Liver (tissue), 8 donors: ENCODE measurements at regions not wholly inside any gene's neighbourhood (a gene's known extent, or its start where the extent isn't known, plus 50 kb on each side); places are given as distances from the start of the nearest gene placed in this dataset.

Experiments
- DNase-seq: peaks from one replicate; pipeline ENCODE4 v3.0.0-alpha.2; 2017; ENCODE audit warnings: low spot score
- H3K27ac ChIP-seq, 2 donors: one replicate each; pipeline ENCODE4 v1.7.0; 2013; ENCODE audit warnings: inconsistent platforms in 2 of 2, low read length in 2 of 2, control low read depth in 1 of 2, low read depth in 1 of 2, mild to moderate bottlenecking in 1 of 2
- H3K27me3 ChIP-seq, 4 donors: one replicate each; pipeline versions ENCODE4 v1.6.1 to v1.7.0; 2013; ENCODE audit warnings: low read length in 3 of 4, inconsistent platforms in 1 of 4, mild to moderate bottlenecking in 1 of 4, moderate library complexity in 1 of 4; ENCODE audit not compliant: control insufficient read depth in 4 of 4, insufficient read depth in 4 of 4
- H3K36me3 ChIP-seq, 4 donors: one replicate each; pipeline versions ENCODE4 v1.6.1 to v1.7.0; 2013; ENCODE audit warnings: low read length in 3 of 4, mild to moderate bottlenecking in 3 of 4, low read depth in 1 of 4, moderate library complexity in 1 of 4; ENCODE audit not compliant: control insufficient read depth in 4 of 4, insufficient read depth in 3 of 4
- H3K4me1 ChIP-seq, 4 donors: one replicate each; pipeline versions ENCODE4 v1.6.1 to v1.7.0; 2013; ENCODE audit warnings: low read length in 3 of 4, mild to moderate bottlenecking in 3 of 4, moderate library complexity in 1 of 4; ENCODE audit not compliant: control insufficient read depth in 4 of 4, insufficient read depth in 4 of 4
- H3K4me3 ChIP-seq, 3 donors: one replicate each; pipeline versions ENCODE4 v1.6.1 to v1.7.0; 2013; ENCODE audit warnings: low read length in 3 of 3, control low read depth in 1 of 3, low read depth in 1 of 3, mild to moderate bottlenecking in 1 of 3
- H3K9ac ChIP-seq, 2 donors: one replicate each; pipeline ENCODE4 v1.7.0; 2013; ENCODE audit warnings: low read length in 2 of 2, mild to moderate bottlenecking in 2 of 2, moderate library complexity in 2 of 2, control low read depth in 1 of 2, low read depth in 1 of 2
- H3K9me3 ChIP-seq, 4 donors: one replicate each; pipeline versions ENCODE4 v1.6.1 to v1.7.0; 2013; ENCODE audit warnings: low read length in 3 of 4; ENCODE audit not compliant: control insufficient read depth in 4 of 4
- EGR1 ChIP-seq, 2 donors: IDR thresholded peaks; 2 replicates each; pipeline ENCODE4 v1.6.1; 2016 to 2018; ENCODE audit warnings: antibody characterized with exemption in 2 of 2, low read depth in 2 of 2
- FOXA2 ChIP-seq: IDR thresholded peaks from 2 replicates; pipeline ENCODE4 v1.6.1; 2016; ENCODE audit warnings: antibody characterized with exemption
- GABPA ChIP-seq, 2 donors: IDR thresholded peaks in 1 of 2; conservative IDR thresholded peaks in 1 of 2; 2 replicates each; pipeline ENCODE4 v1.6.1; 2016; ENCODE audit warnings: antibody characterized with exemption in 2 of 2, mild to moderate bottlenecking in 1 of 2, moderate library complexity in 1 of 2
- HNF4A ChIP-seq, 2 donors: conservative IDR thresholded peaks; 2 replicates each; pipeline ENCODE4 v1.6.1; 2016; ENCODE audit warnings: antibody characterized with exemption in 2 of 2, mild to moderate bottlenecking in 2 of 2
- JUND ChIP-seq, 2 donors: IDR thresholded peaks; 2 replicates each; pipeline ENCODE4 v1.6.1; 2016; ENCODE audit warnings: antibody characterized with exemption in 2 of 2
- MAX ChIP-seq: IDR thresholded peaks from 2 replicates; pipeline ENCODE4 v1.6.1; 2016; ENCODE audit warnings: antibody characterized with exemption
- RAD21 ChIP-seq, 2 donors: IDR thresholded peaks; 2 replicates each; pipeline ENCODE4 v1.6.1; 2016; ENCODE audit warnings: antibody characterized with exemption in 2 of 2, mild to moderate bottlenecking in 2 of 2
- RXRA ChIP-seq, 2 donors: IDR thresholded peaks; 2 replicates each; pipeline ENCODE4 v1.6.1; 2017 to 2018; ENCODE audit warnings: antibody characterized with exemption in 2 of 2, mild to moderate bottlenecking in 1 of 2
- ZBTB33 ChIP-seq: IDR thresholded peaks from 2 replicates; pipeline ENCODE4 v1.6.1; 2016; ENCODE audit warnings: antibody characterized with exemption
- WGBS: extraction: QIAGEN DNeasy Blood & Tissue Kit; methylation state at CpG from one replicate; pipeline ENCODE4 v1.1.7; 2013; 5-methylcytosine and 5-hydroxymethylcytosine counted together
- TF ChIP-seq, protein P1 (sequence below): fragments of 150-350 bp; IDR thresholded peaks from 2 replicates; pipeline ENCODE4 v1.5.1; 2017; ENCODE audit warnings: improper control_type of control experiment, low read depth, low read length; ENCODE audit not compliant: missing input control
- TF ChIP-seq, protein P2 (sequence below): IDR thresholded peaks from 2 replicates; pipeline ENCODE4 v1.6.1; 2016; ENCODE audit warnings: antibody characterized with exemption, mild to moderate bottlenecking
- donor health status: healthy.
- donor health status: healthy.
- donor health status: healthy.
- donor health status: healthy.
- donor health status: healthy.

DNA sequence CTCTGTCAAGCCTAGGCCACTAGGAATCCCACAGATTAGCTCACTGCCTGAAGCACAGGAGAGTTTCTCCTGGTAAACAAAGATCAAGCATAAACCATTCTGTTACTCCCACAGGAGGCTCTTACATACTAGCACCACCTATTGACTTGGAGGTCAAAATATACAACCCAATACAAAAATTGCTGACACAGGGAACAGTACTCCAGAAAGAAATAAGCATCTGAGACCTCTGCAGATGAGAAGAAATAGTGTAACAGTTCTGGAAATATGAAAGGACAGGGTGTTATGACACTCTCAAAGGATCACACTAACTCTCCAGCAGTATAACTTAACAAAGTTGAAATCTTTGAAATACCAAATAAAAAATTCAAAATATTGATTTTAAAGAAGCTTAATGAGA is 269.6 kb upstream of the ARRDC3 start (continued):
- no peak for TF ChIP-seq FOXA2
- no peak for TF ChIP-seq RAD21 (IDR thresholded peaks at IDR 0.05)
- no peak for TF ChIP-seq GABPA (IDR thresholded peaks at IDR 0.05 in 1 of 2, conservative IDR thresholded peaks at IDR 0.05 in 1 of 2)
- TF ChIP-seq ZBTB33: no peak
- no peak for TF ChIP-seq EGR1 (IDR thresholded peaks at IDR 0.05; ENCODE audit: low read depth in 2 of 2)
- TF ChIP-seq JUND (IDR thresholded peaks at IDR 0.05): no peak

GRCh38 chr5:91651704-91652103 is 268.6 kb upstream of the ARRDC3 start:
- no peak for DNase-seq
- Histone ChIP-seq H3K4me1 (no peaks in the 10 kb centered on the region), H3K9me3 (peaks cover 0 to 3% (median 1%) of the 10 kb centered on the region in 4 donors), H3K27me3 (no peaks in the 10 kb centered on the region), H3K36me3 (no peaks in the 10 kb centered on the region), H3K9ac (no peak overlapping the region), H3K27ac (no peak overlapping the region), H3K4me3 (no peak overlapping the region)
- TF ChIP-seq ZBTB33 (no peak), HNF4A (conservative IDR thresholded peaks at IDR 0.05) (peak; percentile 18 to 34)

DNA sequence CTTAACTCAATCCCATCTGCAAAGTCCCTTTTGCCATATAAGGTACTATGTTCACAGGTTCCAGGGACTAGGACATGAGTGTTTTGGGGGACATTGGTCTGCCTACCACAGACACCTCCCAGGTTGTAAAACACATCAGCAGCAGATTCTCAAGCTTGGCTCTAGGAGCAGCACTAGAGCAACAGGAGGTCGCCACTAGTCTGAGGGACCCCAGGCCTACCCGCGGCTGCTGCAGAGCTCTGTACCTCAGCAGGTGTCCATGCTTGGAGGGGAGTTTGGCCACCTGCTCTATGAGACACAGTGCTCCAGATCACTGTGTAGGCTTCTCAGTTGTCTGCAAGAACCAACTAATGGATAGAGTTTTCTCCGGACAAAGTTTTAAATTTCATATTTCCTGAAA is 262.2 kb upstream of the ARRDC3 start:
- Histone ChIP-seq H3K9ac (no peak overlapping the region), H3K27ac (no peak overlapping the region), H3K36me3 (no peaks in the 10 kb centered on the region), H3K4me3 (no peak overlapping the region), H3K4me1 (no peaks in the 10 kb centered on the region), H3K9me3 (no peaks in the 10 kb centered on the region), H3K27me3 (no peaks in the 10 kb centered on the region)
- WGBS: 82% methylated on average over 4 of the region's 4 CpGs
- TF ChIP-seq RXRA (IDR thresholded peaks at IDR 0.05) (no peak), EGR1 (IDR thresholded peaks at IDR 0.05; ENCODE audit: low read depth in 2 of 2) (no peak), JUND (IDR thresholded peaks at IDR 0.05) (no peak), MAX (no peak), ZBTB33 (no peak), FOXA2 (no peak)
- TF ChIP-seq, protein P1, sequence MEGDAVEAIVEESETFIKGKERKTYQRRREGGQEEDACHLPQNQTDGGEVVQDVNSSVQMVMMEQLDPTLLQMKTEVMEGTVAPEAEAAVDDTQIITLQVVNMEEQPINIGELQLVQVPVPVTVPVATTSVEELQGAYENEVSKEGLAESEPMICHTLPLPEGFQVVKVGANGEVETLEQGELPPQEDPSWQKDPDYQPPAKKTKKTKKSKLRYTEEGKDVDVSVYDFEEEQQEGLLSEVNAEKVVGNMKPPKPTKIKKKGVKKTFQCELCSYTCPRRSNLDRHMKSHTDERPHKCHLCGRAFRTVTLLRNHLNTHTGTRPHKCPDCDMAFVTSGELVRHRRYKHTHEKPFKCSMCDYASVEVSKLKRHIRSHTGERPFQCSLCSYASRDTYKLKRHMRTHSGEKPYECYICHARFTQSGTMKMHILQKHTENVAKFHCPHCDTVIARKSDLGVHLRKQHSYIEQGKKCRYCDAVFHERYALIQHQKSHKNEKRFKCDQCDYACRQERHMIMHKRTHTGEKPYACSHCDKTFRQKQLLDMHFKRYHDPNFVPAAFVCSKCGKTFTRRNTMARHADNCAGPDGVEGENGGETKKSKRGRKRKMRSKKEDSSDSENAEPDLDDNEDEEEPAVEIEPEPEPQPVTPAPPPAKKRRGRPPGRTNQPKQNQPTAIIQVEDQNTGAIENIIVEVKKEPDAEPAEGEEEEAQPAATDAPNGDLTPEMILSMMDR: no peak
- TF ChIP-seq, protein P2, sequence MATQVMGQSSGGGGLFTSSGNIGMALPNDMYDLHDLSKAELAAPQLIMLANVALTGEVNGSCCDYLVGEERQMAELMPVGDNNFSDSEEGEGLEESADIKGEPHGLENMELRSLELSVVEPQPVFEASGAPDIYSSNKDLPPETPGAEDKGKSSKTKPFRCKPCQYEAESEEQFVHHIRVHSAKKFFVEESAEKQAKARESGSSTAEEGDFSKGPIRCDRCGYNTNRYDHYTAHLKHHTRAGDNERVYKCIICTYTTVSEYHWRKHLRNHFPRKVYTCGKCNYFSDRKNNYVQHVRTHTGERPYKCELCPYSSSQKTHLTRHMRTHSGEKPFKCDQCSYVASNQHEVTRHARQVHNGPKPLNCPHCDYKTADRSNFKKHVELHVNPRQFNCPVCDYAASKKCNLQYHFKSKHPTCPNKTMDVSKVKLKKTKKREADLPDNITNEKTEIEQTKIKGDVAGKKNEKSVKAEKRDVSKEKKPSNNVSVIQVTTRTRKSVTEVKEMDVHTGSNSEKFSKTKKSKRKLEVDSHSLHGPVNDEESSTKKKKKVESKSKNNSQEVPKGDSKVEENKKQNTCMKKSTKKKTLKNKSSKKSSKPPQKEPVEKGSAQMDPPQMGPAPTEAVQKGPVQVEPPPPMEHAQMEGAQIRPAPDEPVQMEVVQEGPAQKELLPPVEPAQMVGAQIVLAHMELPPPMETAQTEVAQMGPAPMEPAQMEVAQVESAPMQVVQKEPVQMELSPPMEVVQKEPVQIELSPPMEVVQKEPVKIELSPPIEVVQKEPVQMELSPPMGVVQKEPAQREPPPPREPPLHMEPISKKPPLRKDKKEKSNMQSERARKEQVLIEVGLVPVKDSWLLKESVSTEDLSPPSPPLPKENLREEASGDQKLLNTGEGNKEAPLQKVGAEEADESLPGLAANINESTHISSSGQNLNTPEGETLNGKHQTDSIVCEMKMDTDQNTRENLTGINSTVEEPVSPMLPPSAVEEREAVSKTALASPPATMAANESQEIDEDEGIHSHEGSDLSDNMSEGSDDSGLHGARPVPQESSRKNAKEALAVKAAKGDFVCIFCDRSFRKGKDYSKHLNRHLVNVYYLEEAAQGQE: no peak
- DNase-seq: no peak
